Activated CD8-positive, alpha-beta T cell treated with anti-CD3 and anti-CD28 coated beads for 36 hours (primary cell): ENCODE measurements at regions not wholly inside any gene's neighbourhood (a gene's known extent, or its start where the extent isn't known, plus 50 kb on each side); places are given as distances from the start of the nearest gene placed in this dataset.

Experiments
- ATAC-seq: fragments of 200-7000 bp; cut with Tn5 transposase; one replicate; pipeline ENCODE4 v1.10.0; 2021; ENCODE audit warnings: mild to moderate bottlenecking, moderate library complexity
- CTCF ChIA-PET: fragments of 350-600 bp; sonication (Branson Sonifier 250); formaldehyde crosslinking; loops from one replicate; lab custom pipeline; 2021; ENCODE audit warnings: antibody characterized with exemption; lab: Charles Lee
- POLR2A ChIA-PET: fragments of 350-600 bp; sonication (Branson Sonifier 250); formaldehyde crosslinking; loops from one replicate; lab custom pipeline; 2021; ENCODE audit warnings: antibody characterized with exemption; lab: Charles Lee
- DNase-seq: peaks from one replicate; pipeline ENCODE4 v3.0.0-alpha.2; 2020
- H3K27ac Mint-ChIP-seq: one replicate; pipeline ENCODE4 v1.8.0; 2021; ENCODE audit warnings: mild to moderate bottlenecking, mixed read lengths
- H3K27me3 Mint-ChIP-seq: one replicate; pipeline ENCODE4 v1.8.0; 2021; ENCODE audit warnings: mixed read lengths
- H3K36me3 Mint-ChIP-seq: one replicate; pipeline ENCODE4 v1.8.0; 2021; ENCODE audit warnings: low read depth, mixed read lengths
- H3K4me1 Mint-ChIP-seq: one replicate; pipeline ENCODE4 v1.8.0; 2021; ENCODE audit warnings: low read depth, mixed read lengths
- H3K4me3 Mint-ChIP-seq: one replicate; pipeline ENCODE4 v1.8.0; 2021; ENCODE audit warnings: mild to moderate bottlenecking, moderate library complexity, mixed read lengths
- H3K9me3 Mint-ChIP-seq: one replicate; pipeline ENCODE4 v1.8.0; 2021; ENCODE audit warnings: mixed read lengths
- CTCF ChIP-seq: fragments of 200-600 bp; IDR thresholded peaks from one replicate; pipeline ENCODE4 v1.8.0; 2022; ENCODE audit warnings: antibody characterized with exemption, mild to moderate bottlenecking
- intact Hi-C: fragments of 100-400 bp; cut with micrococcal nuclease; formaldehyde crosslinking; loops from one replicate; pipeline ENCODE4 v1.10.0; 2022

- H3K4me3 Mint-ChIP-seq: no peak overlapping the region
- H3K9me3 Mint-ChIP-seq: no peaks in the 10 kb centered on the region
- DNase-seq (no peak), ATAC-seq (no peak)
- ChIA-PET POLR2A (no interaction called here), CTCF (no interaction called here)
- H3K4me1 Mint-ChIP-seq: no peaks in the 10 kb centered on the region
- H3K27ac Mint-ChIP-seq: no peak overlapping the region
- TF ChIP-seq CTCF: no peak
- H3K36me3 Mint-ChIP-seq: no peaks in the 10 kb centered on the region
- no peaks in the 10 kb centered on the region for H3K27me3 Mint-ChIP-seq
- intact Hi-C loops: no loop called here
Measured at GRCh38 chr22:47567126-47568090, 805.0 kb downstream of the TBC1D22A start.

- no peak for DNase-seq
- H3K4me1 Mint-ChIP-seq: no peaks in the 10 kb centered on the region
- H3K4me3 Mint-ChIP-seq: no peak overlapping the region
- ChIA-PET CTCF (no interaction called here), POLR2A (no interaction called here)
- no peaks in the 10 kb centered on the region for H3K36me3 Mint-ChIP-seq
- ATAC-seq: no peak
- intact Hi-C loops: no loop called here
- H3K9me3 Mint-ChIP-seq: no peaks in the 10 kb centered on the region
- H3K27ac Mint-ChIP-seq: no peak overlapping the region
- peaks cover 2% of the 10 kb centered on the region for H3K27me3 Mint-ChIP-seq
- no peak for TF ChIP-seq CTCF
Measured at GRCh38 chr22:47566491-47566890, 804.0 kb downstream of the TBC1D22A start.

GRCh38 chr22:47565607-47566006 is 803.2 kb downstream of the TBC1D22A start:
- no peaks in the 10 kb centered on the region for H3K36me3 Mint-ChIP-seq
- CTCF ChIA-PET: no interaction called here
- intact Hi-C loops: no loop called here
- H3K27ac Mint-ChIP-seq: no peak overlapping the region
- no peak for TF ChIP-seq CTCF
- POLR2A ChIA-PET: no interaction called here
- peaks cover 2% of the 10 kb centered on the region for H3K27me3 Mint-ChIP-seq
- ATAC-seq (no peak), DNase-seq (no peak)
- H3K4me1 Mint-ChIP-seq: no peaks in the 10 kb centered on the region
- H3K4me3 Mint-ChIP-seq: no peak overlapping the region
- no peaks in the 10 kb centered on the region for H3K9me3 Mint-ChIP-seq

GRCh38 chr22:47564651-47565434 is 802.4 kb downstream of the TBC1D22A start:
- POLR2A ChIA-PET: interaction anchor here (0.7 kb wide), 1 partner anchor 88 kb away, joined by 3 read pairs; no protein-coding TSS in a partner anchor

More at GRCh38 chr22:47564651-47565434, 802.4 kb downstream of the TBC1D22A start:
- Mint-ChIP-seq H3K4me3 (no peak overlapping the region), H3K27me3 (peaks cover 2% of the 10 kb centered on the region), H3K4me1 (no peaks in the 10 kb centered on the region), H3K9me3 (no peaks in the 10 kb centered on the region), H3K36me3 (no peaks in the 10 kb centered on the region), H3K27ac (no peak overlapping the region)
- DNase-seq (no peak), ATAC-seq (no peak)
- intact Hi-C loops: no loop called here
- CTCF ChIA-PET: no interaction called here
- no peak for TF ChIP-seq CTCF
